Ovary (tissue), 3 donors: ENCODE measurements at regions not wholly inside any gene's neighbourhood (a gene's known extent, or its start where the extent isn't known, plus 50 kb on each side); places are given as distances from the start of the nearest gene placed in this dataset.

Experiments used
- CTCF ChIP-seq, 3 donors: fragments of 450-650 bp in 2 of 3; fragments of 200-600 bp in 1 of 3; IDR thresholded peaks; one replicate each; pipeline versions ENCODE4 v1.5.1 to v1.8.0; 2016 to 2022; ENCODE audit warnings: antibody characterized with exemption in 3 of 3, mild to moderate bottlenecking in 1 of 3
- EP300 ChIP-seq: sonication (generic); formaldehyde crosslinking; IDR thresholded peaks from one replicate; pipeline ENCODE4 v1.6.1; 2017; ENCODE audit warnings: antibody characterized with exemption
- POLR2A ChIP-seq: fragments of 450-650 bp; IDR thresholded peaks from one replicate; pipeline ENCODE4 v1.6.1; 2017; ENCODE audit warnings: antibody characterized with exemption, mild to moderate bottlenecking, moderate library complexity
- donor health status: DM: no; HTN: no; CAD: no.

GRCh38 chr16:14378689-14379467 lies 251.2 kb downstream of the PARN start:
- no peak for TF ChIP-seq CTCF (IDR thresholded peaks at IDR 0.05)
- TF ChIP-seq POLR2A: no peak
- TF ChIP-seq EP300: no peak
